ENCODE measurements at regions not wholly inside any gene's neighbourhood (a gene's known extent, or its start where the extent isn't known, plus 50 kb on each side); places are given as distances from the start of the nearest gene placed in this dataset.

DNA sequence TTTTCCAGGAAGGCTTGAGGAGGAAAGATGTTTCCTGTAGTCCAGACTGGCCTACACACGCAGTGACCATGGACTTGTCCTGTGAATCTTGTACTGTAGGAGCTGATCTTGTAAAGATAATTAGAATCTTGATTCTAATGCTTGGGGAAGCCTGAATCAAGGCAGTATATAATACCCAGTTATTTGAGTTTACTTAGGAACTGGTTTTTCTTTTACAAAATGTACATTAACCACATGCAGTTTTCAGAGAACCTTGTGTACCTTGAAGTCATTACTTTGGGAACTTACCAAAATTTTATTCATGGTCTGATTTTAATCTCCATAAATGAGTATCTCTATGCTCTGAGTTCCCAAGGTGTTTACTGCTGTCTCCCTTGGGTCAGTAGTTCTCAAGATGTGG is 439.9 kb upstream of the AZI2 start:
- no peak for TF ChIP-seq EZH2 (IDR thresholded peaks at IDR 0.05)
- TF ChIP-seq EZH2phosphoT487 (IDR thresholded peaks at IDR 0.05), result no peak
